Vagina (tissue), 2 donors: ENCODE measurements at regions not wholly inside any gene's neighbourhood (a gene's known extent, or its start where the extent isn't known, plus 50 kb on each side); places are given as distances from the start of the nearest gene placed in this dataset.

ENCODE experiments used
- DNase-seq, 2 donors: peaks; one replicate each; pipeline ENCODE4 v3.0.0-alpha.2; 2017; ENCODE audit errors: extremely low spot score in 2 of 2
- H3K27ac ChIP-seq: fragments of 200-600 bp; sonication (generic); one replicate; pipeline ENCODE4 v1.5.1; 2019
- H3K27me3 ChIP-seq: fragments of 200-600 bp; sonication (generic); one replicate; pipeline ENCODE4 v1.5.1; 2019
- H3K36me3 ChIP-seq, 2 donors: fragments of 200-600 bp; sonication (generic); one replicate each; pipeline ENCODE4 v1.5.1; 2017 to 2019
- H3K4me1 ChIP-seq: fragments of 200-600 bp; sonication (generic); one replicate; pipeline ENCODE4 v1.5.1; 2019
- H3K4me3 ChIP-seq, 2 donors: fragments of 200-600 bp; sonication (generic); 1 replicate in 1 of 2; 2 replicates in 1 of 2; pipeline ENCODE4 v1.5.1; 2016 to 2019
- H3K9me3 ChIP-seq: fragments of 200-600 bp; sonication (generic); one replicate; pipeline ENCODE4 v1.5.1; 2019
- CTCF ChIP-seq, 3 experiments: fragments of 450-650 bp in 2 of 3; fragments of 200-600 bp in 1 of 3; sonication (generic) in 1 of 3; IDR thresholded peaks; one replicate each; pipeline ENCODE4 v1.5.1; 2017 to 2019; ENCODE audit warnings: antibody characterized with exemption in 3 of 3, mild to moderate bottlenecking in 2 of 3, moderate library complexity in 2 of 3
- POLR2A ChIP-seq, 2 donors: fragments of 450-650 bp; IDR thresholded peaks; one replicate each; pipeline ENCODE4 v1.6.1; 2017; ENCODE audit warnings: antibody characterized with exemption in 2 of 2, mild to moderate bottlenecking in 2 of 2, moderate library complexity in 2 of 2
- POLR2AphosphoS5 ChIP-seq, 2 donors: sonication (generic); formaldehyde crosslinking; IDR thresholded peaks; one replicate each; pipeline ENCODE4 v1.9.0; 2017; ENCODE audit warnings: antibody characterized with exemption in 2 of 2, mild to moderate bottlenecking in 2 of 2, low read depth in 1 of 2; ENCODE audit not compliant: insufficient read depth in 1 of 2
- intact Hi-C: fragments of 100-400 bp; cut with DNase I; formaldehyde crosslinking; loops from one replicate; pipeline ENCODE4 v1.15.1; 2023

DNA sequence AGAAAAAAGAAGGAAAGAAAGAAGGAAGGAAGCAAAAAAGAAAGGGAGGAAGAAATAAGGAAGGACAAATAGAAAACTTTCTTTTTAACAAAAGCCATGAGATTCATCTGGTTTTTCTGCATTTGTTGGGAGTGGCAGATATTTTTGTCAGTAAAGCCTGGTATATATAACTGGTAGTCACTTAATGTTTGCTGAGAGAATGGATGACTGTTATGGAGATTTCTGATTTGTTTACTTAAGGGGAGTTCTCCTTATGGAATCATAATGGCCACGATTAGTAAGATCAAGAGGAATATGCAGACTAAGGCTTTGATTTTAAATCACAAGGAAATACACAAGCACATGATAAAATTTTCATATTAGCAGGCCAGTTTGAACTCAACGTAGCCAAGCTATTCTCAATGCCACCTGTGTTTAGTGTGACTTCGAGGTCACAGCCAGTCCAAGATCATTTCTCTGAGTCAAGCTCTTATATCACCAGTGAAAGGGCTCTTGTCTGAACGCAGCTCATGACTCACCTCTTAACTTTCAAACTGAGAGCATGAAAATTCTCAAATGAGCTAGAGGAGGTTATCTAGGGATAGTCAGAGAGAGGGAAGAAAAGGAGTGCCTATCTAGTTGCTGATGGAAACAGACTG, 445.1 kb upstream of the ZMIZ1 start:
- TF ChIP-seq CTCF (IDR thresholded peaks at IDR 0.05), result no peak
- no peak for TF ChIP-seq POLR2AphosphoS5 (IDR thresholded peaks at IDR 0.05; ENCODE audit: insufficient read depth in 1 of 2, low read depth in 1 of 2)
- no peak for TF ChIP-seq POLR2A (IDR thresholded peaks at IDR 0.05)
- Histone ChIP-seq H3K9me3 (no peaks in the 10 kb centered on the region), H3K36me3 (no peaks in the 10 kb centered on the region), H3K4me3 (no peak overlapping the region), H3K4me1 (no peaks in the 10 kb centered on the region), H3K27me3 (no peaks in the 10 kb centered on the region), H3K27ac (no peak overlapping the region)
- DNase-seq, result no peak
- intact Hi-C loops, result no loop called here

GRCh38 chr10:78624791-78625190, 444.0 kb upstream of the ZMIZ1 start:
- Histone ChIP-seq H3K27ac (no peak overlapping the region), H3K9me3 (no peaks in the 10 kb centered on the region), H3K27me3 (no peaks in the 10 kb centered on the region), H3K4me1 (no peaks in the 10 kb centered on the region), H3K36me3 (no peaks in the 10 kb centered on the region), H3K4me3 (no peak overlapping the region)
- no peak for DNase-seq
- intact Hi-C loops, result no loop called here
- TF ChIP-seq POLR2A (IDR thresholded peaks at IDR 0.05) (no peak), CTCF (IDR thresholded peaks at IDR 0.05) (no peak), POLR2AphosphoS5 (IDR thresholded peaks at IDR 0.05; ENCODE audit: insufficient read depth in 1 of 2, low read depth in 1 of 2) (no peak)

DNA sequence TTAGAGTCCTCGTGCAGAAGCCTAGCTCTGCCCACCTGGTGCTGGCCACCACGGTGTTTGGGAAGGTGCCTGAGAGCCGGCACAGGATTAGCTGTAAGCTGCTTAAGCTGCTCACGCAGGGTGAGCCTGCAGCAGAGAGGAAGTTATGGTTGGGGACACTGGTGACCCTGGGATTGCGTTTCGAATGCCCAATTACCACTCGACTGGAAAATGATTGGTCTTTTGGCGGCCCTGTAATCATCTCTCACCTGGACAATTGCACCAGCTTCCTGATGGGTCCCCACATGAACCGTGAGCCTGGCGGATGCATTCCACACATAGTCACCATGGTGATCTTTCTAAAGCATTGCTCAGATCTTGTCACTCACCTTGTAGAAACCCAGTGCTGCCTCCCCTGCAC, 442.3 kb upstream of the ZMIZ1 start:
- no peak for DNase-seq
- intact Hi-C loops, result no loop called here
- TF ChIP-seq CTCF (IDR thresholded peaks at IDR 0.05), result no peak
- no peaks in the 10 kb centered on the region for H3K9me3 ChIP-seq
- H3K4me1 ChIP-seq, result no peaks in the 10 kb centered on the region
- H3K4me3 ChIP-seq, result no peak overlapping the region
- H3K27me3 ChIP-seq, result no peaks in the 10 kb centered on the region
- H3K27ac ChIP-seq, result no peak overlapping the region
- H3K36me3 ChIP-seq, result no peaks in the 10 kb centered on the region

DNA sequence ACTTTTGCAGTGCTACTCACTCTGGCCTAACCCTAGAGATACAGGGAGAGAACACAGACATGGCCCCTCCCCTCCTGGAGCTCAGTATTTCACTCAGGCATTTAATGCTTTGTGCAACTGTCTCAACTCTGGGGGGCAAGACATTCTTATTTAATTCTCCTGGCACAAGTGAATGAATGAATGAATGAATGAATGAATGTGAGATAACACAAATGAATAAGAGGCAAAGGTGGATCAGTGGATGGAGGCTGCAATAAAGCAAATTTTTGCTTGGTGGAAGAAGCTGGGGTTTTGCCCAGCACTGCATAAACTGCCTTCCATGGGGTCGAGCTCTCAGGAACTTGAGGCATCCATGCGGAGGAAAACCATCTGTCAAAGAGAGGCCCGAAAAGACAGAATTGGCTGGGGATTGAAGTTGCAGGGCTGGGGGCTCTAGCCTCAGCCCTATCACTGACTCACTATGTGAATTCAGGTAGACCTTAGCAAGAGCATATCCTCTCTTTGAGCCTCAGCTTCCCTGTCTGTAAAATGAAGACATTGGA, 441.4 kb upstream of the ZMIZ1 start:
- Histone ChIP-seq H3K27me3 (no peaks in the 10 kb centered on the region), H3K4me1 (no peaks in the 10 kb centered on the region), H3K4me3 (no peak overlapping the region), H3K36me3 (no peaks in the 10 kb centered on the region), H3K9me3 (no peaks in the 10 kb centered on the region), H3K27ac (no peak overlapping the region)
- DNase-seq, result no peak
- intact Hi-C loops, result no loop called here
- TF ChIP-seq POLR2AphosphoS5 (IDR thresholded peaks at IDR 0.05; ENCODE audit: insufficient read depth in 1 of 2, low read depth in 1 of 2) (no peak), POLR2A (IDR thresholded peaks at IDR 0.05) (no peak), CTCF (IDR thresholded peaks at IDR 0.05) (no peak)

GRCh38 chr10:78628976-78629375, 439.8 kb upstream of the ZMIZ1 start:
- TF ChIP-seq POLR2A (IDR thresholded peaks at IDR 0.05) (no peak), CTCF (IDR thresholded peaks at IDR 0.05) (no peak), POLR2AphosphoS5 (IDR thresholded peaks at IDR 0.05; ENCODE audit: insufficient read depth in 1 of 2, low read depth in 1 of 2) (no peak)
- Histone ChIP-seq H3K36me3 (no peaks in the 10 kb centered on the region), H3K4me3 (no peak overlapping the region), H3K27ac (no peak overlapping the region), H3K4me1 (no peaks in the 10 kb centered on the region), H3K9me3 (no peaks in the 10 kb centered on the region), H3K27me3 (no peaks in the 10 kb centered on the region)
- intact Hi-C loops, result no loop called here
- no peak for DNase-seq
